ENCODE measurements at regions not wholly inside any gene's neighbourhood (a gene's known extent, or its start where the extent isn't known, plus 50 kb on each side); places are given as distances from the start of the nearest gene placed in this dataset.

- DNase-seq, result peak; percentile 57
- H3K27ac ChIP-seq (ENCODE audit: low read length), result no peak overlapping the region
- no peaks in the 10 kb centered on the region for H3K27me3 ChIP-seq (ENCODE audit: control insufficient read depth, insufficient read depth, low read length)
- no peak overlapping the region for H3K4me3 ChIP-seq (ENCODE audit: low read length)
- no peaks in the 10 kb centered on the region for H3K9me3 ChIP-seq (replicated peaks; ENCODE audit: control insufficient read depth, low read depth, low read length)
- WGBS (ENCODE audit: insufficient coverage), result 53% methylated on average over 4 of the region's 6 CpGs
- no peaks in the 10 kb centered on the region for H3K36me3 ChIP-seq (ENCODE audit: control insufficient read depth, insufficient read depth, low read length)
- H3K4me1 ChIP-seq (ENCODE audit: control insufficient read depth, insufficient read depth, low read length), result no peaks in the 10 kb centered on the region
Measured at GRCh38 chr5:61666064-61666621, 334.1 kb downstream of the ZSWIM6 start.

- Histone ChIP-seq H3K4me3 (ENCODE audit: low read length) (no peak overlapping the region), H3K27ac (ENCODE audit: low read length) (no peak overlapping the region), H3K4me1 (ENCODE audit: control insufficient read depth, insufficient read depth, low read length) (peaks cover 5% of the 10 kb centered on the region), H3K27me3 (ENCODE audit: control insufficient read depth, insufficient read depth, low read length) (no peaks in the 10 kb centered on the region), H3K36me3 (ENCODE audit: control insufficient read depth, insufficient read depth, low read length) (no peaks in the 10 kb centered on the region), H3K9me3 (replicated peaks; ENCODE audit: control insufficient read depth, low read depth, low read length) (no peaks in the 10 kb centered on the region)
- no peak for DNase-seq
- WGBS (ENCODE audit: insufficient coverage), result 61% methylated on average over 2 of the region's 6 CpGs
Measured at GRCh38 chr5:61667525-61668218, 335.6 kb downstream of the ZSWIM6 start.

- Histone ChIP-seq H3K27me3 (ENCODE audit: control insufficient read depth, insufficient read depth, low read length) (no peaks in the 10 kb centered on the region), H3K27ac (ENCODE audit: low read length) (no peak overlapping the region), H3K9me3 (replicated peaks; ENCODE audit: control insufficient read depth, low read depth, low read length) (no peaks in the 10 kb centered on the region), H3K4me1 (ENCODE audit: control insufficient read depth, insufficient read depth, low read length) (peaks cover 11% of the 10 kb centered on the region), H3K4me3 (ENCODE audit: low read length) (no peak overlapping the region), H3K36me3 (ENCODE audit: control insufficient read depth, insufficient read depth, low read length) (no peaks in the 10 kb centered on the region)
- 73% methylated on average over 1 of the region's 3 CpGs for WGBS (ENCODE audit: insufficient coverage)
- no peak for DNase-seq
Measured at GRCh38 chr5:61669531-61669930, 337.5 kb downstream of the ZSWIM6 start.

- no CpG with 5 or more reads among the region's 4 CpGs for WGBS (ENCODE audit: insufficient coverage)
- Histone ChIP-seq H3K27ac (ENCODE audit: low read length) (no peak overlapping the region), H3K27me3 (ENCODE audit: control insufficient read depth, insufficient read depth, low read length) (no peaks in the 10 kb centered on the region), H3K4me3 (ENCODE audit: low read length) (no peak overlapping the region), H3K36me3 (ENCODE audit: control insufficient read depth, insufficient read depth, low read length) (no peaks in the 10 kb centered on the region), H3K9me3 (replicated peaks; ENCODE audit: control insufficient read depth, low read depth, low read length) (no peaks in the 10 kb centered on the region), H3K4me1 (ENCODE audit: control insufficient read depth, insufficient read depth, low read length) (peaks cover 11% of the 10 kb centered on the region)
- DNase-seq, result no peak
Measured at GRCh38 chr5:61670941-61671340, 338.9 kb downstream of the ZSWIM6 start.

- Histone ChIP-seq H3K9me3 (replicated peaks; ENCODE audit: control insufficient read depth, low read depth, low read length) (no peaks in the 10 kb centered on the region), H3K36me3 (ENCODE audit: control insufficient read depth, insufficient read depth, low read length) (no peaks in the 10 kb centered on the region), H3K27me3 (ENCODE audit: control insufficient read depth, insufficient read depth, low read length) (no peaks in the 10 kb centered on the region), H3K4me1 (ENCODE audit: control insufficient read depth, insufficient read depth, low read length) (peaks cover 11% of the 10 kb centered on the region), H3K4me3 (ENCODE audit: low read length) (no peak overlapping the region), H3K27ac (ENCODE audit: low read length) (peak overlapping the region; percentile 31)
- DNase-seq, result peak; percentile 31
- WGBS (ENCODE audit: insufficient coverage), result 51% methylated on average over 9 of the region's 9 CpGs
Measured at GRCh38 chr5:61673007-61673735, 341.1 kb downstream of the ZSWIM6 start.

GRCh38 chr5:61674378-61674777 lies 342.3 kb downstream of the ZSWIM6 start:
- WGBS (ENCODE audit: insufficient coverage), result no CpG with 5 or more reads among the region's 4 CpGs
- no peak overlapping the region for H3K4me3 ChIP-seq (ENCODE audit: low read length)

GRCh38 chr5:61675015-61675692 lies 343.1 kb downstream of the ZSWIM6 start:
- WGBS (ENCODE audit: insufficient coverage), result 84% methylated on average over 4 of the region's 5 CpGs
- Histone ChIP-seq H3K4me3 (ENCODE audit: low read length) (no peak overlapping the region), H3K4me1 (ENCODE audit: control insufficient read depth, insufficient read depth, low read length) (peaks cover 11% of the 10 kb centered on the region), H3K27ac (ENCODE audit: low read length) (no peak overlapping the region), H3K36me3 (ENCODE audit: control insufficient read depth, insufficient read depth, low read length) (no peaks in the 10 kb centered on the region), H3K27me3 (ENCODE audit: control insufficient read depth, insufficient read depth, low read length) (no peaks in the 10 kb centered on the region), H3K9me3 (replicated peaks; ENCODE audit: control insufficient read depth, low read depth, low read length) (no peaks in the 10 kb centered on the region)
- no peak for DNase-seq

More at GRCh38 chr5:61674378-61674777, 342.3 kb downstream of the ZSWIM6 start:
- H3K27me3 ChIP-seq (ENCODE audit: control insufficient read depth, insufficient read depth, low read length), result no peaks in the 10 kb centered on the region
- peaks cover 11% of the 10 kb centered on the region for H3K4me1 ChIP-seq (ENCODE audit: control insufficient read depth, insufficient read depth, low read length)
- H3K36me3 ChIP-seq (ENCODE audit: control insufficient read depth, insufficient read depth, low read length), result no peaks in the 10 kb centered on the region
- no peaks in the 10 kb centered on the region for H3K9me3 ChIP-seq (replicated peaks; ENCODE audit: control insufficient read depth, low read depth, low read length)
- no peak overlapping the region for H3K27ac ChIP-seq (ENCODE audit: low read length)
- no peak for DNase-seq

- H3K4me3 ChIP-seq (ENCODE audit: low read length), result no peak overlapping the region
- WGBS (ENCODE audit: insufficient coverage), result no CpG with 5 or more reads among the region's 2 CpGs
- H3K4me1 ChIP-seq (ENCODE audit: control insufficient read depth, insufficient read depth, low read length), result peaks cover 11% of the 10 kb centered on the region
- H3K27me3 ChIP-seq (ENCODE audit: control insufficient read depth, insufficient read depth, low read length), result no peaks in the 10 kb centered on the region
- no peak overlapping the region for H3K27ac ChIP-seq (ENCODE audit: low read length)
- DNase-seq, result no peak
- H3K36me3 ChIP-seq (ENCODE audit: control insufficient read depth, insufficient read depth, low read length), result no peaks in the 10 kb centered on the region
- no peaks in the 10 kb centered on the region for H3K9me3 ChIP-seq (replicated peaks; ENCODE audit: control insufficient read depth, low read depth, low read length)
Measured at GRCh38 chr5:61677220-61677619, 345.2 kb downstream of the ZSWIM6 start.

- H3K4me3 ChIP-seq (ENCODE audit: low read length), result no peak overlapping the region
- no peak for DNase-seq
- no peak overlapping the region for H3K27ac ChIP-seq (ENCODE audit: low read length)
- 75% methylated on average over 2 of the region's 4 CpGs for WGBS (ENCODE audit: insufficient coverage)
- H3K9me3 ChIP-seq (replicated peaks; ENCODE audit: control insufficient read depth, low read depth, low read length), result no peaks in the 10 kb centered on the region
- H3K27me3 ChIP-seq (ENCODE audit: control insufficient read depth, insufficient read depth, low read length), result no peaks in the 10 kb centered on the region
- H3K4me1 ChIP-seq (ENCODE audit: control insufficient read depth, insufficient read depth, low read length), result no peaks in the 10 kb centered on the region
- no peaks in the 10 kb centered on the region for H3K36me3 ChIP-seq (ENCODE audit: control insufficient read depth, insufficient read depth, low read length)
Measured at GRCh38 chr5:61678966-61679365, 346.9 kb downstream of the ZSWIM6 start.

- no peak for DNase-seq
- Histone ChIP-seq H3K9me3 (replicated peaks; ENCODE audit: control insufficient read depth, low read depth, low read length) (no peaks in the 10 kb centered on the region), H3K27ac (ENCODE audit: low read length) (no peak overlapping the region), H3K4me3 (ENCODE audit: low read length) (no peak overlapping the region), H3K4me1 (ENCODE audit: control insufficient read depth, insufficient read depth, low read length) (no peaks in the 10 kb centered on the region), H3K27me3 (ENCODE audit: control insufficient read depth, insufficient read depth, low read length) (no peaks in the 10 kb centered on the region), H3K36me3 (ENCODE audit: control insufficient read depth, insufficient read depth, low read length) (no peaks in the 10 kb centered on the region)
- 60% methylated on average over 1 of the region's 3 CpGs for WGBS (ENCODE audit: insufficient coverage)
Measured at GRCh38 chr5:61679562-61679961, 347.5 kb downstream of the ZSWIM6 start.
